CD4-positive, alpha-beta T cell treated with Interleukin-6 at 100 ng/mL for 8 hours (primary cell): ENCODE measurements at regions not wholly inside any gene's neighbourhood (a gene's known extent, or its start where the extent isn't known, plus 50 kb on each side); places are given as distances from the start of the nearest gene placed in this dataset.
"Not testable (repeated sequence)": the region's sequence is repeated elsewhere in the genome, so short reads cannot be mapped to it uniquely, and the experiment has no call there.

Experiments
- DNase-seq: peaks from one replicate; pipeline ENCODE4 v3.0.0-alpha.2; 2020; ENCODE audit warnings: mixed read lengths, low spot score

GRCh38 chr10:84701370-84701720 is 373.0 kb downstream of the CCSER2 start:
- no peak for DNase-seq

GRCh38 chr10:84704101-84704500 is 375.7 kb downstream of the CCSER2 start:
- DNase-seq, result no peak

- no peak for DNase-seq
Measured at GRCh38 chr10:84706431-84706830, 378.0 kb downstream of the CCSER2 start.

- DNase-seq, result no peak
Measured at GRCh38 chr10:84706875-84707274, 378.5 kb downstream of the CCSER2 start.

GRCh38 chr10:84715911-84716310 is 387.5 kb downstream of the CCSER2 start:
- DNase-seq, result no peak

- no peak for DNase-seq
Measured at GRCh38 chr10:84718877-84719616, 390.7 kb downstream of the CCSER2 start.

- DNase-seq, result no peak
Measured at GRCh38 chr10:84719687-84720086, 391.3 kb downstream of the CCSER2 start.

- DNase-seq, result no peak
Measured at GRCh38 chr10:84727398-84727797, 399.0 kb downstream of the CCSER2 start.

GRCh38 chr10:84739126-84739525 is 410.7 kb downstream of the CCSER2 start:
- DNase-seq, result not testable (repeated sequence)

GRCh38 chr10:84739641-84740040 is 411.3 kb downstream of the CCSER2 start:
- no peak for DNase-seq

- no peak for DNase-seq
Measured at GRCh38 chr10:84743483-84743882, 415.1 kb downstream of the CCSER2 start.

- no peak for DNase-seq
Measured at GRCh38 chr10:84755311-84755710, 426.9 kb downstream of the CCSER2 start.

GRCh38 chr10:84756653-84757052 is 428.3 kb downstream of the CCSER2 start:
- not testable (repeated sequence) for DNase-seq

GRCh38 chr10:84761994-84762614 is 433.7 kb downstream of the CCSER2 start:
- not testable (repeated sequence) for DNase-seq

GRCh38 chr10:84762754-84763394 is 434.5 kb downstream of the CCSER2 start:
- DNase-seq, result no peak

- no peak for DNase-seq
Measured at GRCh38 chr10:84763965-84764364, 435.6 kb downstream of the CCSER2 start.

GRCh38 chr10:84765086-84765485 is 436.7 kb downstream of the CCSER2 start:
- DNase-seq, result no peak

- DNase-seq, result no peak
Measured at GRCh38 chr10:84765656-84766055, 437.3 kb downstream of the CCSER2 start.

- DNase-seq, result no peak
Measured at GRCh38 chr10:84766923-84767322, 438.5 kb downstream of the CCSER2 start.

GRCh38 chr10:84768132-84768531 is 439.7 kb downstream of the CCSER2 start:
- no peak for DNase-seq

GRCh38 chr10:84770824-84771223 is 442.4 kb downstream of the CCSER2 start:
- DNase-seq, result no peak

GRCh38 chr10:84783386-84783785 is 455.0 kb downstream of the CCSER2 start:
- no peak for DNase-seq

- DNase-seq, result no peak
Measured at GRCh38 chr10:84783909-84784308, 455.5 kb downstream of the CCSER2 start.
